B cell (primary cell): ENCODE measurements at regions not wholly inside any gene's neighbourhood (a gene's known extent, or its start where the extent isn't known, plus 50 kb on each side); places are given as distances from the start of the nearest gene placed in this dataset.

Experiments
- CTCF ChIP-seq: fragments of 200-600 bp; IDR thresholded peaks from one replicate; pipeline ENCODE4 v1.8.0; 2022; ENCODE audit warnings: antibody characterized with exemption, mild to moderate bottlenecking
- EZH2 ChIP-seq: IDR thresholded peaks from 2 replicates; pipeline ENCODE4 v1.6.1; 2012; ENCODE audit warnings: borderline replicate concordance, low read depth, mild to moderate bottlenecking, moderate library complexity, low read length; ENCODE audit not compliant: insufficient read depth, poor library complexity, severe bottlenecking

- TF ChIP-seq CTCF = no peak
- TF ChIP-seq EZH2 = no peak
Measured at GRCh38 chr3:19012846-19013245, 135.5 kb upstream of the KCNH8 start.
